H1 (cell line): ENCODE measurements at regions not wholly inside any gene's neighbourhood (a gene's known extent, or its start where the extent isn't known, plus 50 kb on each side); places are given as distances from the start of the nearest gene placed in this dataset.

Source experiments
- ATF2 ChIP-seq: IDR thresholded peaks from 2 replicates; pipeline ENCODE4 v1.6.1; 2012; ENCODE audit warnings: low read length, inconsistent platforms
- ATF3 ChIP-seq: IDR thresholded peaks from 2 replicates; pipeline ENCODE4 v1.6.1; 2011; ENCODE audit warnings: low read depth, mild to moderate bottlenecking, low read length; ENCODE audit not compliant: insufficient read depth
- CHD2 ChIP-seq: IDR thresholded peaks from 2 replicates; pipeline ENCODE4 v1.6.1; 2012; ENCODE audit warnings: low read length, improper control_type of control experiment
- CHD7 ChIP-seq: fragments of 300-600 bp; sonication (generic); IDR thresholded peaks from 2 replicates; pipeline ENCODE4 v1.7.1; 2012; ENCODE audit warnings: low read length, moderate library complexity, mild to moderate bottlenecking, inconsistent platforms; ENCODE audit not compliant: insufficient replicate concordance
- EGR1 ChIP-seq: IDR thresholded peaks from 2 replicates; pipeline ENCODE4 v1.6.1; 2011; ENCODE audit warnings: low read depth, low read length, borderline replicate concordance
- EZH2 ChIP-seq: fragments of 200-600 bp; sonication (generic); IDR thresholded peaks from 2 replicates; pipeline ENCODE4 v1.7.1; 2012; ENCODE audit warnings: low read depth, mild to moderate bottlenecking, moderate library complexity, low read length, inconsistent platforms; ENCODE audit not compliant: severe bottlenecking
- PHF8 ChIP-seq: fragments of 200-600 bp; sonication (generic); conservative IDR thresholded peaks from 2 replicates; pipeline ENCODE4 v1.7.1; 2012; ENCODE audit warnings: low read depth, mild to moderate bottlenecking, inconsistent platforms, low read length, moderate library complexity
- TEAD4 ChIP-seq: IDR thresholded peaks from 2 replicates; pipeline ENCODE4 v1.6.1; 2012; ENCODE audit warnings: low read depth, low read length, inconsistent platforms, mixed read lengths
- USF2 ChIP-seq: IDR thresholded peaks from 2 replicates; pipeline ENCODE4 v1.6.1; 2011; ENCODE audit warnings: low read length, improper control_type of control experiment

- TF ChIP-seq CHD7 (no peak), EZH2 (no peak), ATF3 (no peak), ATF2 (no peak), TEAD4 (no peak), USF2 (no peak), EGR1 (no peak), CHD2 (no peak), PHF8 (no peak)
Observed at GRCh38 chr14:65928995-65929394, 516.5 kb downstream of the FUT8 start (continued).
